SIG-M5 treated with dmso at 0.1 percent for 504 hours (cell line): ENCODE measurements at regions not wholly inside any gene's neighbourhood (a gene's known extent, or its start where the extent isn't known, plus 50 kb on each side); places are given as distances from the start of the nearest gene placed in this dataset.

Experiments
- DNase-seq: peaks from one replicate; lab custom pipeline; 2025; ENCODE audit not compliant: unreplicated experiment; lab: John Stamatoyannopoulos, UW

DNA sequence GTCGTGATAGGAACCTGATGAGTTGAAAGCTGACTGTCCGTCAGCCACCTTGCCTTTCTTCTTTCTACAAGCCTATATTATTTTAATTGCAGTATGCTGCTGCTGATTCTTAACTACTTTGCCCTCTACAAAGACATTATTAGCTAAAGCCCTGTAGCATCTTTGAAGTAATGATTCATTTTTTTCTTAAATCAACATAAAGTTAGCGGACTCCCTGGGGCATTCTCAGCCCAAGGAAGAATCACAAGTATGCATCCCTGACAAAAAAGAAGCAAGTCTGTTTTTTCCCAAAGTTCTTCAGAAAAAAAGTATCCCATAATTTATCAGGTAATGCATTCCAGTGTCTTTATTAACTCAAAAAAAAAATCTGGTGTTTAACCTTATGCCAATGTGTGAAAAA lies 69.5 kb upstream of the TAS2R1 start:
- no peak for DNase-seq

DNA sequence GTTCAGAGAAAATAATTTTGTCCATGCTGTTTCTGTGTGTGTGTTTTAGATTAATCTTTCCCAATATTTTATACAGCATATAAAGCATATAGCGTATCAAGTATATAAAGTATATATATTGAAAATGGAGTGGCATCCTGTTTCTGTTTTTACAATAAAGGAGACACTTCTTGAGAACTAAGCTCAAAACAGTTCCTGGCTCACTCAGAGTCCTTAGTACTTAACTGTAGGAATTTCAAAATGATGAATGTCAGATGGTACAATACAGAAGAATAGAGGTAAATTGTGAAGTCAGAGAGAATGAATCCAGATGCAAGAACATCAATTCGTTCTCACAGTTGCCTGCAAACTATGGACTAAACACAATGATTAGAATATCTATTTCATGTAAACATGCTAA lies 68.7 kb upstream of the TAS2R1 start:
- no peak for DNase-seq

DNA sequence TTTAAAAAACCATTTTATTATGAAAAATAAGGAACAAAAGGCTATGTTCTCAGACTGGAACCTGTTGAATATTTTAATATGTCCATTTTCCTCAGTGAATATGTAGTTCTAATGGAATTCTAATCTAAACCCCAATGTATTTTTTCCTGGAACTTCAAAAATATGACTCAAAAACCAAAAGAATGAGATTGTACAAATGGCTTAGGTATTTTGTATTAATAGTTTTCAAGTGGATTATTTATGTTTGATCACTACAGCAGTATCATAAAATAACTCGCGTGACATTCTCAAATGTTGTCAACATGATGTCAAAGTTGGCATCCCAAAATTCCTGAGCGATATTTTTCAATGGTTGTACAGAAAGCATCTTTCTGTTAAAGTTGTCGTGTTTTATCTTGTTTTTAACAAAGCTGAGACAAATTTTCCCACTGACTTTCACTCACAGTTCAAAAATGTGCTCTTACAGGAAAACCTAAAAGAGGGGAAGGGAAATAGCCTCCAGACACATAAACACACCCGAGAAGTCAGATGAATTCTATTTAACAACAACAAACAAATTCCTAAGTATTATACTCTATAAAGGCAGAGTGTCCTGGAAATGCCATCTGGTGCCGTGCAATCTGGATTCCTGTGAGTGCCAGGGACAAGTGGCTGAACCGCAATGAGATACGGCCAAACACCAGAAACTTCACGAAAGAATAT lies 68.1 kb upstream of the TAS2R1 start:
- DNase-seq: no peak

DNA sequence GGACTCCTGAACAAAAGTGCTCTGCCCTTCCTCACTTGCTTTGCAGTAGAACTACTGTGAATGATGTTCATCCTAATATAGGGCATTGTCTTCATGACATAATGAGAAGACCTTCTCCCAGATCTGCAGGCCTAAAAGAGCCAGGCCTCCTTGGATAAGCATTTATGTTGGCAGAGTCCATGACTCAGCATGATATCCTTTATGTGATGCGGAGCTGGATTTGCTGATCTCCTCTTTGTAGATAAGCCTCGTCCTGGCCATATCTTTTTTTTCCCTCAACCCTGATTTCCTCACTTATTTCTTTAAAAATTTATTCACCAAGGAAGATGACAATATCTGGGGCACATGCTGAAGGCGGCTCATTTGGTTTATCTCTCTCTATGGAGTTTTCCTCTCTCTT lies 62.4 kb upstream of the TAS2R1 start:
- DNase-seq: no peak

DNA sequence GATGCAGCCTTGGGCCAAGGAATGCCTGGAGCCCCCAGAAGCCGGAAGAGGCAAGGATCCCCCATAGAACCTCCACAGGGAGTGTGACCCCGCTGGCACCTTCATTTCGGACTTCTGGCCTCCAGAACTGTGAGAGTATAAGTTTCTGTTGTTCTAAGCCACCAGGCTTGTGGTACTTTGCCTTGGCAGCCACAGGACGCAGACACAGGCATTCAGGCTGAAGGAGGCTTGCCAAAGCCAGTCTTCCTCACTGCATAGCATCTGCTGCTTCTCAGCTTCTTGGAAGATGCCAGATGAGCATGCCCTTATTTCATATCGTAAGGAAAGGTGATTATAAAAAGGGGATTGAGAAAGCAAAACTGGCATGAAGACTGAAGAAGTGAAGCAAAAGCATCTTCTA lies 61.1 kb upstream of the TAS2R1 start:
- DNase-seq: no peak

DNA sequence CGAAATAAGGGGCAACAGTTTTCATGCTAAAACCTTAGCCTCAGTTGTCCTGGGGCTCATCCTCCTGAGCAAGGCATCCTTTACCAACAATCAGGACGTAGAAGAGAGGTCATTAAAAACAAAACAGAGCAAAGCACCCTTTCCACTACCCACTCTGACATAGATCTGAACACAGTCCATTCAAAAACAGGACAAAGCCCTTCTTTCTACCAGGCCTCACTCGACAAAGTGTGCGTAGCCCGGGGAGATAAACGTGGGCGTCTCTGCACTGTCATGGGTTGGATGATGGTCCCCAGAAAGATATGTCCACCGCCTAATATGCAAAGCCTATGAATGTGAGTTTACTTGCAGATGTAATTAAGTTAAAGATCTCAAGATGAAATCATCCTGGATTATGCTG lies 60.6 kb upstream of the TAS2R1 start:
- no peak for DNase-seq

DNA sequence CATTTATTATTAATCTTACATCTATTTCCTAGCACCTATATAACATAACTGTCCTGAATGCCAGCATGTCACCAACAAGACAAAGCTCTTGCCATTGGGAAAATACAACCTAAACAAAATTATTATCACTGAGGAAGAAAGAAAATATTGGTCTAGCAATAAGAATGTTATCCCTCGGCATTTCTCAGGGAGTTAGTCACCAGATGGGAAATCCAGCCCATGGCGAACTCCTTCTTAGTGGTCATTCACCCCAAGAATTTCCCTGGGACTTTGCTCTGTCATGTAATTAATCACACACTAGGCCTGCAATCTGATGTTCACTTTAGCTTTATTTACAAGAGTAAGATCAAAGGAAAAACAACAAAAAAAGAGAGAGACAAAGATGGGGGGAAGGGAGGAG lies 56.1 kb upstream of the TAS2R1 start:
- DNase-seq: no peak

DNA sequence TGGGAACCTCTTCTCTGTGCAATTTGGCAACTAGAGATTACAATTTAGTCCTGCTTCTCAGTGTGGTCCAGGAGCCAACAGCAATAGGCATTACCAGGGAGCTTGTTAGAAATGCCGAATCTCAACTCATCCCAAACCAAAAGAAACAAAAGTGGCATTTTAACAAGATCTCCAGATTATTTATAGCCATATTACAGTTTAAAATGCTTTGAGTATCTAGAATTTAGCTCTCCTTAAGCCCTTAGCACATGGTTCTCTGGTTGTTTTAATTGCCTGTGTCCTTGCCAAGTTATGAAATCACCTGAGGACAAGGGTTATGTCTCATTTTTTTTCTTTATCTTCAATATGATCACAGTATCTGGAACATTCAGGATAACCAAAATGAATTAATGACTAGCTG lies 51.6 kb upstream of the TAS2R1 start:
- DNase-seq: no peak
